T-helper 2 cell treated with Interferon-gamma antibody and Interleukin-4, amounts not matched to agents 5 μg/mL and 100 μg/mL, for 36 hours (primary cell): ENCODE measurements at regions not wholly inside any gene's neighbourhood (a gene's known extent, or its start where the extent isn't known, plus 50 kb on each side); places are given as distances from the start of the nearest gene placed in this dataset.
"Not testable (repeated sequence)": the region's sequence is repeated elsewhere in the genome, so short reads cannot be mapped to it uniquely, and the experiment has no call there.

ENCODE experiments used
- DNase-seq: peaks from one replicate; pipeline ENCODE4 v3.0.0; 2021; ENCODE audit warnings: low spot score
- H3K27ac Mint-ChIP-seq: one replicate; pipeline ENCODE4 v1.8.0; 2021; ENCODE audit warnings: mild to moderate bottlenecking, mixed read lengths
- H3K27me3 Mint-ChIP-seq: one replicate; pipeline ENCODE4 v1.8.0; 2021; ENCODE audit warnings: low read depth, mixed read lengths
- H3K36me3 Mint-ChIP-seq: one replicate; pipeline ENCODE4 v1.8.0; 2021; ENCODE audit warnings: low read depth, mixed read lengths
- H3K4me1 Mint-ChIP-seq: one replicate; pipeline ENCODE4 v1.8.0; 2021; ENCODE audit warnings: low read depth, mixed read lengths
- H3K4me3 Mint-ChIP-seq: one replicate; pipeline ENCODE4 v1.8.0; 2022; ENCODE audit warnings: mild to moderate bottlenecking, moderate library complexity, mixed read lengths
- H3K9me3 Mint-ChIP-seq: one replicate; pipeline ENCODE4 v1.8.0; 2021; ENCODE audit warnings: mixed read lengths

DNA sequence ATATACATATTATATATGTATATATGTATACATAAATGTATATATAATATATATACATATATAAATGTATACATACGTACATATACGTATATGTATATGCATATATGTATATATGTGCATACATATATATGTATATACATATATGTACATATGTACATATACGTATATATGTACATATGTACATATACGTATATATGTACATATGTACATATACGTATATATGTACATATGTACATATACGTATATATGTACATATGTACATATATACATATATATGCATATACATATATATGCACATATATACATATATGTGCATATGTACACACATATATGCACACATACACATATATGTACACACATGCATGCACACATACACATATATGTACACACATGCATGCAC, 627.3 kb upstream of the LRRTM1 start:
- DNase-seq, H3K27me3 Mint-ChIP-seq, H3K27ac Mint-ChIP-seq, H3K4me1 Mint-ChIP-seq, H3K36me3 Mint-ChIP-seq, H3K4me3 Mint-ChIP-seq: not testable (repeated sequence)
- peaks cover 56% of the 10 kb centered on the region for H3K9me3 Mint-ChIP-seq

DNA sequence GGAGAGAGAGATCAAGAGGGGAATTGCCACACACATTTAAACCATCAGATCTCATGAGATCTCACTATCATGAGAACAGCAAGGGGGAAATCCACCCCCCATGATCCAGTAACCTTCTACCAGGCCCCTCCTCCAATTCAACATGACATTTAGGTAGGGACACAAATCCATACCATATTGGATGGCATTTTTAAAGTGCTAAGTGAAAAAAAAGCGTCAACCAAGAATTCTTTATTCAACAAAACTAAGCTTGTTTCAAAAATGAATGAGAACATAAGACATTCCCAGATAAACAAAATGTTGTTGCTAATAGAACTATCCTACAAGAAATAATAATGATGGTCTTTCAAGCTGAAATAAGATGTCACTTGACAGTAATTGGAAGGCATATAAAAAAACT, 626.2 kb upstream of the LRRTM1 start:
- no peaks in the 10 kb centered on the region for H3K27me3 Mint-ChIP-seq
- no peak overlapping the region for H3K4me3 Mint-ChIP-seq
- H3K36me3 Mint-ChIP-seq = no peaks in the 10 kb centered on the region
- no peaks in the 10 kb centered on the region for H3K4me1 Mint-ChIP-seq
- peaks cover 56% of the 10 kb centered on the region for H3K9me3 Mint-ChIP-seq
- no peak overlapping the region for H3K27ac Mint-ChIP-seq
- DNase-seq = no peak

DNA sequence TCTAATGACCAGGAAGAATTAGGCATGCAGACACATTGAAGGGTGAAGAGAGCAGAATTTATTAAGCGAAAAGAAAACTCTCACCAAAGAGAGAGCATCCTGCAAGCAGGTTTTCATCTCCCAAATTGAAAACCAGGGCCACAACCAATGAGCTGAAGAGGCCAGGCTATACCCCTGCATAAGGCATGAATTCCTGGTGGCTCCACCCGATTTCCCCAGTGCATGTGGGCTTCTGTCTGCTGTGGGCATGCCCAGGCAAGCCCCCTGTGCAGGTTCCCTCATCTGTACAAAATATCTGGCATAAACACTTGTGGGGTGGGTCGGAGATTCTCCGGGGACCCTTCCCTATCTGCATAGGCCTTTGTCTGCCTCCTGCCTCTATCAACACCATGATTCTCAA, 621.6 kb upstream of the LRRTM1 start:
- no peak overlapping the region for H3K4me3 Mint-ChIP-seq
- no peaks in the 10 kb centered on the region for H3K4me1 Mint-ChIP-seq
- no peaks in the 10 kb centered on the region for H3K27me3 Mint-ChIP-seq
- H3K36me3 Mint-ChIP-seq = no peaks in the 10 kb centered on the region
- DNase-seq = no peak
- peaks cover 51% of the 10 kb centered on the region for H3K9me3 Mint-ChIP-seq
- no peak overlapping the region for H3K27ac Mint-ChIP-seq

DNA sequence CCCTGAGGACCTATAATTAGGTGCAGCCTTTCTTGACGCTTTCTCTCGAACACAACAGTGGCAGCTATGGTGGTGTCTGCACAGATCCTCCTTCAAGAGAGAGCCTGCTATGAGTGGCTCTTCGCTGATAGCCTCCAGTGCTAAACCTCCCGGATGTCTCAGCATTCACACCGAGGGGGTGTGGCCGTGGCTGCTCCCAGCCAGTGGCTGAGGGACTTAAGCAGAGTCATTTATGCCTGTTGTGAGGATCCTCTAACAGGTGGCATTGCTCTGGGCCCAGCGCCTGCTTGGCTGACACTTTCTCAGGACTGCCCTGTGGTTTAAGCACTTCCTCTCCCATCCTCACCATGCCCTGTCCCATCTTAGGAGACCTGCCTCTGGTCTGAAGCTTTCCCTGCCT, 592.0 kb upstream of the LRRTM1 start:
- Mint-ChIP-seq H3K4me1 (no peaks in the 10 kb centered on the region), H3K9me3 (peaks cover 45% of the 10 kb centered on the region), H3K27me3 (no peaks in the 10 kb centered on the region), H3K4me3 (no peak overlapping the region), H3K36me3 (no peaks in the 10 kb centered on the region), H3K27ac (no peak overlapping the region)
- no peak for DNase-seq

DNA sequence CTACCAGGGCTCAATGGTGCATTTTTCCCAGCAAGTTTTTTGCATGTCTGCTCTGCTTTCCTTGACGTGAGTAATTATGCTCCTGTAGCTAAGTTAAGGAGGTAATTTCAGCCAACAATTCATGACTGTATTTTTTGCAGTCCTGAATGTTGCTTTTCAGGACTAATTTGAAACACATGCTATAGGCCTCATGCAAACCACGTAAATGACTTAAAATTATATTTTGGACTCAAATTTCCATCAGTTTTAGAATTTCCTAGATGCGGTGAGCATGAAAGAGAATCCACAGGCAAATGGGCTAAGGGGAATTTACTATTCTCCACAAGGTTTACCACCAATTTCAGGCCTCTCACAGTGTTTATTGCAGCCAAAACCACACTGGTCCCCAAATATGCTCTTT, 589.9 kb upstream of the LRRTM1 start:
- DNase-seq = no peak
- Mint-ChIP-seq H3K27ac (no peak overlapping the region), H3K4me1 (no peaks in the 10 kb centered on the region), H3K4me3 (no peak overlapping the region), H3K27me3 (no peaks in the 10 kb centered on the region), H3K36me3 (no peaks in the 10 kb centered on the region), H3K9me3 (peaks cover 37% of the 10 kb centered on the region)

DNA sequence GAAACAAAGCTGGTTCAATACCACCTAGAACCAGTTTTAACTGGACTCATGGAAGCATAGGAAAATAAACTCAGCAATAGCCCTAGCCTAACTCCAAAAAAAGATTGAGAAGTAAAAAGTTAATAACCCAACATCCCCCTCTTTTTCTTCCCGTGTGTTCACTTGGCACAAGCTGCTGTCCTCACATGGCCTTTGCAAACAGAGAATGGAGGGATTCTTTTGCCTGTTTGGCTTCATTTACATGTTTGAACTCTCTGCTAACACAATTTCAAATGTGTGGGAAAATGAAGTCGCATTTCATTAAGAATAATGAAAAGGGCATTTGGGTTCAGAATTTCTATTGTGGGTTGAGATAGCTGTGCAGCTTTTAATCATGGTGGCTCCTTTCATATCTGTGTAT, 589.2 kb upstream of the LRRTM1 start:
- Mint-ChIP-seq H3K4me3 (no peak overlapping the region), H3K27me3 (no peaks in the 10 kb centered on the region)

DNA sequence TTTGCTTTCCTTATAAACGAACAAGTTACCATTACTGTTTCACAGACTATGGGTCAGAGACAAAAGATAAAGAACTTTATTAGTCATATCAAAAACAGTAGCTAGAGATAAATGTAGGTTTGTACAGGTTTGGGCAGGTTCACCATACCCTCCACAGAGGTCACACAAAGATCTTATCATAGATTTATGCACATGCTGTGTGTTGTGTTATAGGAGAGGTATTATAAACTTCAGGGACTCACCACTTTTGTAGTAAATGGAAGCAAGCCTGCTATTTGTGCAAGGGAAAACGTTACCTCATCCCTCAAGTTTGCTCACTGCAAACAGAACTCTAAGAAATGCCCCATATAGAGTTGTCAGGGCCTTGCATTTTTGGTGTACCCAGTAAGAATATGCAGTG, 584.5 kb upstream of the LRRTM1 start:
- no peak overlapping the region for H3K27ac Mint-ChIP-seq
- no peak overlapping the region for H3K4me3 Mint-ChIP-seq
- H3K27me3 Mint-ChIP-seq = no peaks in the 10 kb centered on the region
- H3K9me3 Mint-ChIP-seq = peaks cover 19% of the 10 kb centered on the region
- no peak for DNase-seq
- no peaks in the 10 kb centered on the region for H3K4me1 Mint-ChIP-seq
- H3K36me3 Mint-ChIP-seq = no peaks in the 10 kb centered on the region

More for the DNA sequence above, 589.2 kb upstream of the LRRTM1 start:
- Mint-ChIP-seq H3K36me3 (no peaks in the 10 kb centered on the region), H3K27ac (no peak overlapping the region), H3K9me3 (peaks cover 33% of the 10 kb centered on the region), H3K4me1 (no peaks in the 10 kb centered on the region)
- no peak for DNase-seq

DNA sequence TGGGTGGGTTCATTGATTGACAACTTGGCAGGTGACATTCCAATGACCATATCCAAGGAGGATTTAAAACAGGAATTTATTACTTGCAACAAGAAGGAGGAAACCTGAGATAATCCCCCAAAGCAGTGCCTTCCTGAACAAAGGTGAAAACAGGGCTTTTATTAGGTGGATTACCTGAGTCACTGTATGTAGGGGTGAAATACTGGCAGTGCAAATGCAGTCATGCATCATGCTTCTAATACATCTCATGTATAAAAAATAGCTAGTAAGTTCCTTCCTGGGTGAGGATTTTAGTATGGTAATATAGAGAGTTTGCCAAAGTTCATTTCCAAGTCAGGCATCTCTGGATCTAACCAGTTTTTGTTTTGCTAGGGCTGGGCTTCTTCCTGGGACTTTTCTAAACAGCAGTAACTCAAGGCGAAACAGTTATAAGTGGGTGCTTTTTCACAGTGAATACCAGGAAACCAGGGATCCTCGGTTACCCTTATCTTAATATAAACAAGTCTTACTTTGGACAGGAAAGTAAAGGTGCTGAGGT, 583.4 kb upstream of the LRRTM1 start:
- Mint-ChIP-seq H3K36me3 (no peaks in the 10 kb centered on the region), H3K4me3 (no peak overlapping the region), H3K27ac (no peak overlapping the region), H3K4me1 (no peaks in the 10 kb centered on the region), H3K27me3 (no peaks in the 10 kb centered on the region), H3K9me3 (peaks cover 14% of the 10 kb centered on the region)
- DNase-seq = no peak

DNA sequence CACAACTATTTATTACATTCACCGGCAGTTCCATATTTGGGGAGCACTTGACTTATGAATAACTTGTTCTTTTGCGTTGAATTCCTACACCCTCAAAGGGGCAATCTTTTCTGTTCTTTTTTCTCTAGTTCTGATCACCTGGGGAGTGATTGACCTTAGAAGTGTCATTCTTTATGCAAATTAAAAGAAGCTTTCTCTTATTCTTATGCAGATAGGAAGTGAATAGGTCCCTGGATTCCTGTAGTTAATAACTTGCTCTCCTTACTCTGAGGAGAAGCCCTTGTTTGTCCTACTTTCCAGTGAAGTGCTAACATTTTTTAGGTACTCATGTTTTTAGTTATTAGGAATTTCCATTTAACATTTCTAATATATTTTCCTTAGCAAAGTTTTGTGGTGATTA, 569.8 kb upstream of the LRRTM1 start:
- H3K27ac Mint-ChIP-seq = no peak overlapping the region
- no peak for DNase-seq
- H3K36me3 Mint-ChIP-seq = no peaks in the 10 kb centered on the region
- no peaks in the 10 kb centered on the region for H3K4me1 Mint-ChIP-seq
- H3K27me3 Mint-ChIP-seq = no peaks in the 10 kb centered on the region
- H3K4me3 Mint-ChIP-seq = no peak overlapping the region
- peaks cover 56% of the 10 kb centered on the region for H3K9me3 Mint-ChIP-seq

DNA sequence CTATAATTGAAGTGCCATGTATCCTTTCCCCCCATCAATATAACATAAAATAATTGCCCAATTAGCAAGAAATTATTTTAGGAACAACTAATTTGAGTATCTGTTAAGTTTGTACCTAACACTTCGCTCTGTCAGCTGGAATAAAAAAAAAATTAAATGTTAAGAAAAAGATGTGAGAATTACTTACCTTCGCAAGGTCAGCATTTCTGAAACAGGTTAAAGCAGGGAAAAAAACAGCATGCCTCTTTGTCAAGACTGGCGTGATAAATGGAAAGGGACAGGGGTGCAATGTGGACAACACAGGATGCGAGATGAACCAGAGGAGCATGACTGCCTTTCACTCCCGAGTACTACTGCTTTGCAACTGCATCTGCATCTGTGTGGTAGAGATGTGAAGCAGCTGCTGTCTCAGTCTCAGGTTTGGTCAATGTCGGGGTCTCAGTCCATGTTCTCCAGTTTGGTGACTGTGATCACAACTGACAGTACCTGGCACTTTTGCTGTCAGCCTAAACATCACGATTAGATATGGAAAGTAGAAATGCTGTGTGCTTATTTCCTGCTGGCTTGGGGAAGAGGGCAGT, 565.4 kb upstream of the LRRTM1 start:
- Mint-ChIP-seq H3K36me3 (no peaks in the 10 kb centered on the region), H3K27me3 (no peaks in the 10 kb centered on the region), H3K4me1 (no peaks in the 10 kb centered on the region), H3K9me3 (peaks cover 48% of the 10 kb centered on the region), H3K4me3 (no peak overlapping the region), H3K27ac (no peak overlapping the region)
- DNase-seq = no peak

DNA sequence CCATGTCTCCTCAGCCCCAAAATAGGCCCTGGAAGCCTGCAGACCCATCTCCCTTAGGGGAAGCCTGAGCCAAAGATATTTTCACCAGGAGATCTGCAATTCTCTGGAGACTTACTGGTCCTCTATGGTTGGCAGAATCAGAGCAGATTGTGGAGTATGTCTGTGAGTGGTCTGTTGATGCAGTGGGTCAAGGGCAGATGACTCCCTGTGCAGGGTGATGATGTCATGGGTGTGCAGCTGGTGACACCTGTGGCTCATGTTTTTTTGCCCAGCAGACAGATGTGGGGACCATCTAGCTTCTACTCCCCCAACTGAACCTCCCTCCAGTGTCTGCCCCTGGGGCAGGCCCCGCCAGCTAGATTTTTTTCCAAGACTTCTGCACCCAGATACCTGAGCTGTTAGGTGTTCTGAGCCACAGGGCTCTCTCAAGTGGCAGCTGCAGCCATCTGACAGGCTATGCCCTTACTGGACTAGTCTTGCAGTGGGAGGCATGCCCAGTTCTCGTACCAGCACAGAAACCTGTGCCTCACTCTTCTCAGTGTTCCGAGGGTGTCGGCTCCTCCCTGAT, 558.7 kb upstream of the LRRTM1 start:
- H3K36me3 Mint-ChIP-seq = no peaks in the 10 kb centered on the region
- H3K4me1 Mint-ChIP-seq = no peaks in the 10 kb centered on the region
- H3K9me3 Mint-ChIP-seq = peaks cover 24% of the 10 kb centered on the region

DNA sequence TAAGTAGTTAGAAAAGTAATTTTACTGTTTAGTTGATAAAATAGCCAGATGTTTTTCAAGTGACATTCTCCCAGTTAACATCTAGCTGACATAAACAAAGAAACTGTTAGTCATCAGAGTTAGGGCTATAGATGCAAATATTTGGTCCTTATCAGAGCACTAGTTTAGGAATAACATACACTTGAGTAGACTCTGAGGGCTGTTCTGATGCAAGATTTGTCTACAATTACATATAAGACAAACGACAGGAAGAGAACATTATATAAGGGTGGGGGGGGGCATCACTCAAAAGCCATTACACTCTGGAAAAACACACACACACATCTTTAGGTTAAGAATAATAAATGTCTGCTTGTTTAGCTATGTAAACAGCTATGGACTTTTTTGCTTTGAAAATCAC, 554.4 kb upstream of the LRRTM1 start:
- no peaks in the 10 kb centered on the region for H3K4me1 Mint-ChIP-seq
- H3K9me3 Mint-ChIP-seq = peaks cover 12% of the 10 kb centered on the region
- no peaks in the 10 kb centered on the region for H3K36me3 Mint-ChIP-seq
- no peak overlapping the region for H3K27ac Mint-ChIP-seq
- H3K27me3 Mint-ChIP-seq = no peaks in the 10 kb centered on the region
- no peak overlapping the region for H3K4me3 Mint-ChIP-seq
- DNase-seq = no peak

More for the DNA sequence above, 558.7 kb upstream of the LRRTM1 start:
- DNase-seq = no peak
- Mint-ChIP-seq H3K27ac (no peak overlapping the region), H3K4me3 (no peak overlapping the region), H3K27me3 (no peaks in the 10 kb centered on the region)

DNA sequence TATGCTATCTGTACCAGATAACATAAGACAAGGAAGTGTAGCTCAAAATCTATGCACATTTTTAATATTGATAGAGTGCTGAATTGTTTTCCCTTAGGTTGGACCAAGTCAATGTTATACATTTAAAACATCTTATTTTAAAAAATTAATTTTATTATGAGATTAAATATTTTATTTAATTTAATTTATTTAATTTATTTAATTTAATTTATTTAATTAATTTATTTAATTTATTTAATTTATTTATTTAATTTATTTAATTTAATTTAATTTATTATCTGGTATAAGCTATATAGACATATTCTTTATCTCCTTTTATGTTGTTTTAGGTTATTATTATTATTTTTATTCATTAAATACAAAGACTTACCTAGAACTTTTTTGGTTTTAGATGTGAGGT, 551.7 kb upstream of the LRRTM1 start:
- Mint-ChIP-seq H3K9me3 (peaks cover 28% of the 10 kb centered on the region), H3K4me1 (no peaks in the 10 kb centered on the region), H3K27ac (no peak overlapping the region), H3K4me3 (no peak overlapping the region), H3K27me3 (no peaks in the 10 kb centered on the region), H3K36me3 (no peaks in the 10 kb centered on the region)
- no peak for DNase-seq

DNA sequence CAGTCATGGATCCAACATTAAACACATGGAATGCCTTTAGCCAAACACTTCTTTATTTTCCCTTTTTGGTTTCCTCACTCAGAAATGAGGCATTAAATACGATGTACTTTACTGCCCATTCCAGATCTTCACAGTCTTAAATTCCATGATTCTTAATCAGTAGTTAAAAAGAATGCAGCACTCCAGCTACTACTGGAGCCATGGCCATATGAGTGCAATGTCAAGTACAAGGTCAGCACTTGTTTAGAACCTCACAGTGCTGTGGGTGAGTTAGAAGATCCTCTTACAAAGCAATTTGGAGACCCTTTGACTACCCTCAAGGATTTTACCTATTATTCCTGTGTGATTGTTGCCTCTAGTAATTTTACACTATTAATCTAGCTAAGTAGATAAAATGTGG, 550.3 kb upstream of the LRRTM1 start:
- H3K4me1 Mint-ChIP-seq = no peaks in the 10 kb centered on the region
- DNase-seq = no peak

DNA sequence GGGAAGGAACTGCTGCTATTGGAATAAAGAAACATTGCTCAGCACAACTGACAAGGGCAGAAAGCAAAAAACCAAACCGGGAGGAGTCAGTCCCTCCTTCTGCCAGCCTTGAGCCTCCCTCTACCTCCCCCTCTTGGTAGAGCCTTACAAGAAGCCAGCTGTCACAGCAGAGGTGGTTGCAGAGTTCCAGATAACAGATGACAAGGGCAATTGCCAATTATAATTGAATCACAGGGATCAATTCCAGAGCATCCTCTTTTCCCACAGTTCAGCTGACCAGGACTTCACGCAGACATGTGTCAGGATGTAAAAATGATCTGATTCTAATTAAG, 548.2 kb upstream of the LRRTM1 start:
- Mint-ChIP-seq H3K4me3 (no peak overlapping the region), H3K9me3 (peaks cover 34% of the 10 kb centered on the region), H3K36me3 (no peaks in the 10 kb centered on the region), H3K27ac (no peak overlapping the region), H3K27me3 (no peaks in the 10 kb centered on the region), H3K4me1 (no peaks in the 10 kb centered on the region)
- no peak for DNase-seq

More for the DNA sequence above, 550.3 kb upstream of the LRRTM1 start:
- Mint-ChIP-seq H3K36me3 (no peaks in the 10 kb centered on the region), H3K9me3 (peaks cover 38% of the 10 kb centered on the region), H3K27ac (no peak overlapping the region), H3K27me3 (no peaks in the 10 kb centered on the region), H3K4me3 (no peak overlapping the region)
